ENCODE measurements at regions not wholly inside any gene's neighbourhood (a gene's known extent, or its start where the extent isn't known, plus 50 kb on each side); places are given as distances from the start of the nearest gene placed in this dataset.
"Not testable (repeated sequence)": the region's sequence is repeated elsewhere in the genome, so short reads cannot be mapped to it uniquely, and the experiment has no call there.

GRCh38 chr9:68614121-68614520 lies 73.4 kb upstream of the TMEM252 start:
- Histone ChIP-seq H2BK120ac (ENCODE audit: low read depth, low read length) (no peak overlapping the region), H3K14ac (ENCODE audit: low read length) (no peak overlapping the region), H2AK5ac (ENCODE audit: low read depth, low read length) (no peak overlapping the region), H2AFZ (ENCODE audit: low read length) (no peak overlapping the region), H3K4ac (ENCODE audit: low read length) (no peak overlapping the region), H3K27ac (replicated peaks; ENCODE audit: low read length) (no peak overlapping the region), H3K79me1 (ENCODE audit: low read depth, low read length) (no peaks in the 10 kb centered on the region), H3K9me3 (replicated peaks in 1 of 2; ENCODE audit: control insufficient read depth in 2 of 2, insufficient read depth in 1 of 2, low read depth in 1 of 2, low read length in 2 of 2) (peaks cover 4 to 29% of the 10 kb centered on the region in 2 donors), H3K36me3 (replicated peaks in 1 of 2; ENCODE audit: control insufficient read depth in 2 of 2, insufficient read depth in 2 of 2, low read length in 2 of 2) (no peaks in the 10 kb centered on the region), H4K91ac (ENCODE audit: low read depth, low read length, poor library complexity) (no peak overlapping the region), H3K4me2 (ENCODE audit: insufficient read depth, low read length, poor library complexity, severe bottlenecking) (no peak overlapping the region), H2BK5ac (ENCODE audit: low read length) (no peak overlapping the region), H3K18ac (ENCODE audit: low read length) (no peak overlapping the region), H4K8ac (ENCODE audit: low read depth, low read length) (no peak overlapping the region), H2BK12ac (ENCODE audit: low read length) (no peak overlapping the region), H2BK15ac (ENCODE audit: low read length) (no peak overlapping the region), H3K9ac (ENCODE audit: low read depth, low read length, poor library complexity) (no peak overlapping the region), H3K4me1 (ENCODE audit: control insufficient read depth in 2 of 2, insufficient read depth in 1 of 2, low read depth in 1 of 2, low read length in 2 of 2) (no peaks in the 10 kb centered on the region), H3K27me3 (ENCODE audit: control insufficient read depth in 3 of 3, insufficient read depth in 3 of 3, low read depth in 1 of 3, low read length in 3 of 3) (no peaks in the 10 kb centered on the region), H3K4me3 (ENCODE audit: low read length in 2 of 2) (no peak overlapping the region), H3K23ac (ENCODE audit: low read depth, low read length, poor library complexity) (no peak overlapping the region)
- WGBS, 2 donors (ENCODE audit: extremely low coverage in 2 of 2, insufficient read length in 2 of 2, insufficient replicate concordance in 1 of 2), result no CpG with 5 or more reads among the region's 4 CpGs
- DNase-seq (ENCODE audit: low spot score), result no peak

- H4K91ac ChIP-seq (ENCODE audit: low read depth, low read length, poor library complexity); H2AFZ ChIP-seq (ENCODE audit: low read length); H2BK15ac ChIP-seq (ENCODE audit: low read length); H3K27ac ChIP-seq (replicated peaks; ENCODE audit: low read length); H2BK120ac ChIP-seq (ENCODE audit: low read depth, low read length); H3K4me3 ChIP-seq (ENCODE audit: low read length in 2 of 2); H3K14ac ChIP-seq (ENCODE audit: low read length); H3K18ac ChIP-seq (ENCODE audit: low read length); H4K8ac ChIP-seq (ENCODE audit: low read depth, low read length); H3K4ac ChIP-seq (ENCODE audit: low read length); H3K23ac ChIP-seq (ENCODE audit: low read depth, low read length, poor library complexity); H3K4me2 ChIP-seq (ENCODE audit: insufficient read depth, low read length, poor library complexity, severe bottlenecking); H2BK12ac ChIP-seq (ENCODE audit: low read length); H3K4me1 ChIP-seq (ENCODE audit: control insufficient read depth in 2 of 2, insufficient read depth in 1 of 2, low read depth in 1 of 2, low read length in 2 of 2); H3K79me1 ChIP-seq (ENCODE audit: low read depth, low read length); H3K9ac ChIP-seq (ENCODE audit: low read depth, low read length, poor library complexity); H2AK5ac ChIP-seq (ENCODE audit: low read depth, low read length); DNase-seq (ENCODE audit: low spot score); H3K27me3 ChIP-seq (ENCODE audit: control insufficient read depth in 3 of 3, insufficient read depth in 3 of 3, low read depth in 1 of 3, low read length in 3 of 3); H3K36me3 ChIP-seq (replicated peaks in 1 of 2; ENCODE audit: control insufficient read depth in 2 of 2, insufficient read depth in 2 of 2, low read length in 2 of 2); H2BK5ac ChIP-seq (ENCODE audit: low read length): not testable (repeated sequence)
- WGBS, 2 donors (ENCODE audit: extremely low coverage in 2 of 2, insufficient read length in 2 of 2, insufficient replicate concordance in 1 of 2), result no CpG with 5 or more reads among the region's 32 CpGs
- H3K9me3 ChIP-seq (replicated peaks in 1 of 2; ENCODE audit: control insufficient read depth in 2 of 2, insufficient read depth in 1 of 2, low read depth in 1 of 2, low read length in 2 of 2), result peaks cover 4 to 28% of the 10 kb centered on the region in 2 donors
These were observed 76.3 kb upstream of the TMEM252 start for GRCh38 chr9:68617011-68617410.

DNA sequence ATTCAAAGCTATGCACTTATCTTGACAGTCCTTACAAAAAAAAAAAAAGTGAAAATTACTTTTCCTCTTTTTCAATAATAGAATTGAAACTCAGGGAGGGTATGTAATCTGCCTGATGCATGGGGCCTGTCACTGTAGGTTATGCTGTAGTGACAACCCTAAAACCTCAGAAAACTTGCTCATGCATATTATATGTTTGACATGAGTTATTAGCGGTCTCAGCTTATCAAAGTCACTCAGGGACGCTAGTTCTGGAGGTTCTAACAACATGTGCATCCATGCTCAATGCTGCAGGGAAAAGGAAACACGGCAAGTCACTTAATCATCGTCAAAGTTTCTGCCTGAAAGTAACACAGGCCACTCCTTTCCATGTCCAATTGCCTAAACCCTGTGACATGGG lies 78.4 kb upstream of the TMEM252 start:
- H3K4me2 ChIP-seq (ENCODE audit: insufficient read depth, low read length, poor library complexity, severe bottlenecking), result no peak overlapping the region
- no peak overlapping the region for H2BK120ac ChIP-seq (ENCODE audit: low read depth, low read length)
- no CpG with 5 or more reads among the region's 4 CpGs for WGBS, 2 donors (ENCODE audit: extremely low coverage in 2 of 2, insufficient read length in 2 of 2, insufficient replicate concordance in 1 of 2)
- no peak overlapping the region for H3K27ac ChIP-seq (replicated peaks; ENCODE audit: low read length)
- H4K91ac ChIP-seq (ENCODE audit: low read depth, low read length, poor library complexity), result no peak overlapping the region
- no peak overlapping the region for H2AK5ac ChIP-seq (ENCODE audit: low read depth, low read length)
- H3K14ac ChIP-seq (ENCODE audit: low read length), result no peak overlapping the region
- H3K4me1 ChIP-seq (ENCODE audit: control insufficient read depth in 2 of 2, insufficient read depth in 1 of 2, low read depth in 1 of 2, low read length in 2 of 2), result no peaks in the 10 kb centered on the region
- no peaks in the 10 kb centered on the region for H3K79me1 ChIP-seq (ENCODE audit: low read depth, low read length)
- no peak overlapping the region for H2BK5ac ChIP-seq (ENCODE audit: low read length)
- H2BK12ac ChIP-seq (ENCODE audit: low read length), result no peak overlapping the region
- no peak overlapping the region for H3K9ac ChIP-seq (ENCODE audit: low read depth, low read length, poor library complexity)
- H4K8ac ChIP-seq (ENCODE audit: low read depth, low read length), result no peak overlapping the region
- H2AFZ ChIP-seq (ENCODE audit: low read length), result no peak overlapping the region
- H3K36me3 ChIP-seq (replicated peaks in 1 of 2; ENCODE audit: control insufficient read depth in 2 of 2, insufficient read depth in 2 of 2, low read length in 2 of 2), result no peaks in the 10 kb centered on the region
- no peak overlapping the region for H2BK15ac ChIP-seq (ENCODE audit: low read length)
- H3K9me3 ChIP-seq (replicated peaks in 1 of 2; ENCODE audit: control insufficient read depth in 2 of 2, insufficient read depth in 1 of 2, low read depth in 1 of 2, low read length in 2 of 2), result peaks cover 4 to 28% of the 10 kb centered on the region in 2 donors
- no peak overlapping the region for H3K4me3 ChIP-seq (ENCODE audit: low read length in 2 of 2)
- H3K4ac ChIP-seq (ENCODE audit: low read length), result no peak overlapping the region
- no peak overlapping the region for H3K23ac ChIP-seq (ENCODE audit: low read depth, low read length, poor library complexity)
- H3K27me3 ChIP-seq (ENCODE audit: control insufficient read depth in 3 of 3, insufficient read depth in 3 of 3, low read depth in 1 of 3, low read length in 3 of 3), result no peaks in the 10 kb centered on the region
- no peak overlapping the region for H3K18ac ChIP-seq (ENCODE audit: low read length)
- DNase-seq (ENCODE audit: low spot score), result no peak

DNA sequence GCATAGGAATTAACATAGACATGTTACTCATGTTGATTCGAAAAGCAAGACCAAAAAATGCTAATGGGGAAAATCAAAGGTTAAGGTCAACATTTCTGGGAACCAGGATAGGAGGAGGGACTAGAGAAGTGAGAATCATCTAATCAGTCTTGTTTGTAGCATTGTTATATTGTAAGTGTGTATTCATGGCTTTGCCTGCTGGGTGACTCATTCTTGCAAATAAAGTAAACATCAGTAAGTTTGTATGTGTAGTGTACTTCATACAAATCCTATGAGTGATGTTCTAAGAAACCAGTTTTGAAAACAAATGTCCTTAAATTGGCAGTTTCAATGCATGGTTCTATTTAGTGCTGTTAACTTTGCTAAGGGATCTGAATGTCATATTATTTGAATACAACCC lies 79.0 kb upstream of the TMEM252 start:
- no peak overlapping the region for H3K23ac ChIP-seq (ENCODE audit: low read depth, low read length, poor library complexity)
- H3K79me1 ChIP-seq (ENCODE audit: low read depth, low read length), result no peaks in the 10 kb centered on the region
- no peak overlapping the region for H2AFZ ChIP-seq (ENCODE audit: low read length)
- peaks cover 2 to 23% of the 10 kb centered on the region in 2 donors for H3K9me3 ChIP-seq (replicated peaks in 1 of 2; ENCODE audit: control insufficient read depth in 2 of 2, insufficient read depth in 1 of 2, low read depth in 1 of 2, low read length in 2 of 2)
- H2BK15ac ChIP-seq (ENCODE audit: low read length), result no peak overlapping the region
- H3K4me2 ChIP-seq (ENCODE audit: insufficient read depth, low read length, poor library complexity, severe bottlenecking), result no peak overlapping the region
- H2AK5ac ChIP-seq (ENCODE audit: low read depth, low read length), result no peak overlapping the region
- no peak overlapping the region for H3K27ac ChIP-seq (replicated peaks; ENCODE audit: low read length)
- no peak overlapping the region for H4K91ac ChIP-seq (ENCODE audit: low read depth, low read length, poor library complexity)
- H3K9ac ChIP-seq (ENCODE audit: low read depth, low read length, poor library complexity), result no peak overlapping the region
- DNase-seq (ENCODE audit: low spot score), result no peak
- H3K4ac ChIP-seq (ENCODE audit: low read length), result no peak overlapping the region
- H4K8ac ChIP-seq (ENCODE audit: low read depth, low read length), result no peak overlapping the region
- no peak overlapping the region for H3K14ac ChIP-seq (ENCODE audit: low read length)
- H3K4me1 ChIP-seq (ENCODE audit: control insufficient read depth in 2 of 2, insufficient read depth in 1 of 2, low read depth in 1 of 2, low read length in 2 of 2), result no peaks in the 10 kb centered on the region
- no peak overlapping the region for H3K4me3 ChIP-seq (ENCODE audit: low read length in 2 of 2)
- no peak overlapping the region for H2BK12ac ChIP-seq (ENCODE audit: low read length)
- WGBS, 2 donors (ENCODE audit: extremely low coverage in 2 of 2, insufficient read length in 2 of 2, insufficient replicate concordance in 1 of 2), result no CpG with 5 or more reads among the region's 1 CpG
- H3K27me3 ChIP-seq (ENCODE audit: control insufficient read depth in 3 of 3, insufficient read depth in 3 of 3, low read depth in 1 of 3, low read length in 3 of 3), result no peaks in the 10 kb centered on the region
- H3K36me3 ChIP-seq (replicated peaks in 1 of 2; ENCODE audit: control insufficient read depth in 2 of 2, insufficient read depth in 2 of 2, low read length in 2 of 2), result no peaks in the 10 kb centered on the region
- no peak overlapping the region for H2BK5ac ChIP-seq (ENCODE audit: low read length)
- no peak overlapping the region for H2BK120ac ChIP-seq (ENCODE audit: low read depth, low read length)
- no peak overlapping the region for H3K18ac ChIP-seq (ENCODE audit: low read length)
